ENCODE measurements at regions not wholly inside any gene's neighbourhood (a gene's known extent, or its start where the extent isn't known, plus 50 kb on each side); places are given as distances from the start of the nearest gene placed in this dataset.
"Not testable (repeated sequence)": the region's sequence is repeated elsewhere in the genome, so short reads cannot be mapped to it uniquely, and the experiment has no call there.

GRCh38 chr3:110246796-110247376 lies 824.7 kb upstream of the NECTIN3 start:
- DNase-seq = no peak

GRCh38 chr3:110248666-110249065 lies 823.0 kb upstream of the NECTIN3 start:
- DNase-seq = no peak

- DNase-seq = no peak
Observed at GRCh38 chr3:110253794-110254193, 817.8 kb upstream of the NECTIN3 start.

- DNase-seq = no peak
Observed at GRCh38 chr3:110254591-110254990, 817.0 kb upstream of the NECTIN3 start.

GRCh38 chr3:110261141-110261540 lies 810.5 kb upstream of the NECTIN3 start:
- no peak for DNase-seq

GRCh38 chr3:110262896-110263295 lies 808.7 kb upstream of the NECTIN3 start:
- DNase-seq = no peak

GRCh38 chr3:110265302-110265701 lies 806.3 kb upstream of the NECTIN3 start:
- no peak for DNase-seq

GRCh38 chr3:110267304-110267845 lies 804.2 kb upstream of the NECTIN3 start:
- DNase-seq = no peak

- no peak for DNase-seq
Observed at GRCh38 chr3:110272525-110272924, 799.1 kb upstream of the NECTIN3 start.

- DNase-seq = no peak
Observed at GRCh38 chr3:110291886-110292501, 779.6 kb upstream of the NECTIN3 start.

- no peak for DNase-seq
Observed at GRCh38 chr3:110293660-110294059, 778.0 kb upstream of the NECTIN3 start.

GRCh38 chr3:110296885-110297284 lies 774.7 kb upstream of the NECTIN3 start:
- no peak for DNase-seq

GRCh38 chr3:110301781-110302180 lies 769.8 kb upstream of the NECTIN3 start:
- DNase-seq = no peak

GRCh38 chr3:110307065-110307809 lies 764.4 kb upstream of the NECTIN3 start:
- DNase-seq = no peak

GRCh38 chr3:110311541-110311940 lies 760.1 kb upstream of the NECTIN3 start:
- DNase-seq = no peak

GRCh38 chr3:110314512-110315114 lies 757.0 kb upstream of the NECTIN3 start:
- peak; percentile 20 for DNase-seq

- no peak for DNase-seq
Observed at GRCh38 chr3:110318108-110318507, 753.5 kb upstream of the NECTIN3 start.

- DNase-seq = no peak
Observed at GRCh38 chr3:110323349-110323748, 748.3 kb upstream of the NECTIN3 start.

- DNase-seq = no peak
Observed at GRCh38 chr3:110324171-110324705, 747.4 kb upstream of the NECTIN3 start.

GRCh38 chr3:110327870-110328269 lies 743.7 kb upstream of the NECTIN3 start:
- DNase-seq = no peak

GRCh38 chr3:110331562-110331961 lies 740.1 kb upstream of the NECTIN3 start:
- not testable (repeated sequence) for DNase-seq

- no peak for DNase-seq
Observed at GRCh38 chr3:110332629-110333028, 739.0 kb upstream of the NECTIN3 start.

- no peak for DNase-seq
Observed at GRCh38 chr3:110341047-110341446, 730.6 kb upstream of the NECTIN3 start.
